B cell (primary cell): ENCODE measurements at regions not wholly inside any gene's neighbourhood (a gene's known extent, or its start where the extent isn't known, plus 50 kb on each side); places are given as distances from the start of the nearest gene placed in this dataset.

ENCODE experiments used
- ATAC-seq: fragments of 200-7000 bp; cut with Tn5 transposase; one replicate; pipeline ENCODE4 v1.10.0; 2021; ENCODE audit warnings: low read depth, mild to moderate bottlenecking, moderate number of reproducible peaks, moderate library complexity
- CTCF ChIA-PET: fragments of 350-600 bp; sonication (Branson Sonifier 250); formaldehyde crosslinking; loops from one replicate; lab custom pipeline; 2021; ENCODE audit warnings: antibody characterized with exemption, inconsistent platforms; lab: Charles Lee
- POLR2A ChIA-PET: fragments of 350-600 bp; sonication (Branson Sonifier 250); formaldehyde crosslinking; loops from one replicate; lab custom pipeline; 2021; ENCODE audit warnings: antibody characterized with exemption; lab: Charles Lee
- DNase-seq: peaks from one replicate; pipeline ENCODE4 v3.0.0; 2013
- H2AFZ ChIP-seq: 2 replicates; pipeline ENCODE4 v1.6.1; 2012; ENCODE audit warnings: mild to moderate bottlenecking, low read depth, low read length; ENCODE audit not compliant: insufficient read depth, poor library complexity, severe bottlenecking
- H3K27ac ChIP-seq, 2 donors: 1 replicate in 1 of 2; 2 replicates in 1 of 2; pipeline ENCODE4 v1.5.1; 2012 to 2013; ENCODE audit warnings: low read length in 2 of 2, mild to moderate bottlenecking in 2 of 2, moderate library complexity in 1 of 2
- H3K27me3 ChIP-seq, 4 experiments: fragments of 200-600 bp in 1 of 4; sonication (generic) in 1 of 4; replicated peaks in 1 of 4; 1 replicate in 2 of 4; 2 replicates in 2 of 4; pipeline versions ENCODE4 v1.6.1 to v1.7.0; 2013 to 2016; ENCODE audit warnings: low read length in 3 of 4, mild to moderate bottlenecking in 2 of 4, mixed read lengths in 1 of 4, moderate library complexity in 1 of 4; ENCODE audit not compliant: insufficient read depth in 4 of 4, control insufficient read depth in 3 of 4; ENCODE audit errors: control extremely low read depth in 1 of 4
- H3K36me3 ChIP-seq, 2 experiments: replicated peaks in 1 of 2; 1 replicate in 1 of 2; 2 replicates in 1 of 2; pipeline versions ENCODE4 v1.6.1 to v1.7.1; 2013; ENCODE audit warnings: low read length in 1 of 2; ENCODE audit not compliant: insufficient read depth in 2 of 2, control insufficient read depth in 1 of 2; ENCODE audit errors: control extremely low read depth in 1 of 2, extremely low read depth in 1 of 2
- H3K4me1 ChIP-seq, 2 donors: fragments of 200-600 bp in 1 of 2; sonication (generic) in 1 of 2; 1 replicate in 1 of 2; 2 replicates in 1 of 2; pipeline versions ENCODE4 v1.5.1 to v1.6.1; 2013 to 2017; ENCODE audit warnings: low read length in 2 of 2; ENCODE audit not compliant: control insufficient read depth in 2 of 2, insufficient read depth in 2 of 2
- H3K4me2 ChIP-seq: replicated peaks from 2 replicates; pipeline ENCODE3; 2012; ENCODE audit warnings: mild to moderate bottlenecking, low read depth, low read length; ENCODE audit not compliant: poor library complexity, severe bottlenecking
- H3K4me3 ChIP-seq, 5 experiments: fragments of 200-600 bp in 1 of 5; sonication (generic) in 1 of 5; 1 replicate in 3 of 5; 2 replicates in 2 of 5; pipeline versions ENCODE4 v1.5.1 to v1.7.0; 2011 to 2016; ENCODE audit warnings: low read length in 4 of 5, mild to moderate bottlenecking in 4 of 5, low read depth in 2 of 5, control low read depth in 1 of 5, moderate library complexity in 1 of 5; ENCODE audit not compliant: insufficient read depth in 1 of 5; ENCODE audit errors: control extremely low read depth in 1 of 5, extremely low read depth in 1 of 5
- H3K79me2 ChIP-seq: fragments of 200-600 bp; sonication (generic); one replicate; pipeline ENCODE4 v1.6.0; 2016; ENCODE audit warnings: low read length; ENCODE audit not compliant: control insufficient read depth, insufficient read depth
- H3K9ac ChIP-seq: fragments of 200-600 bp; sonication (generic); 2 replicates; pipeline ENCODE4 v1.6.1; 2017; ENCODE audit warnings: mild to moderate bottlenecking, low read length, moderate library complexity
- H3K9me3 ChIP-seq, 3 donors: one replicate each; pipeline versions ENCODE4 v1.6.1 to v1.7.1; 2013; ENCODE audit warnings: low read length in 2 of 3; ENCODE audit not compliant: control insufficient read depth in 2 of 3, insufficient read depth in 1 of 3; ENCODE audit errors: control extremely low read depth in 1 of 3
- H4K20me1 ChIP-seq: 2 replicates; pipeline ENCODE4 v1.6.0; 2012; ENCODE audit warnings: mild to moderate bottlenecking, low read length; ENCODE audit not compliant: insufficient read depth, control insufficient read depth, poor library complexity, severe bottlenecking
- H3K27ac Mint-ChIP-seq: one replicate; pipeline ENCODE4 v1.8.0; 2021; ENCODE audit warnings: mixed read lengths
- H3K27me3 Mint-ChIP-seq: one replicate; pipeline ENCODE4 v1.8.0; 2021; ENCODE audit warnings: mixed read lengths
- H3K4me1 Mint-ChIP-seq: one replicate; pipeline ENCODE4 v1.8.0; 2021; ENCODE audit warnings: mixed read lengths
- H3K4me3 Mint-ChIP-seq: one replicate; pipeline ENCODE4 v1.8.0; 2021; ENCODE audit warnings: mixed read lengths
- H3K9me3 Mint-ChIP-seq: one replicate; pipeline ENCODE4 v1.8.0; 2022; ENCODE audit warnings: mixed read lengths; ENCODE audit not compliant: insufficient read depth
- EZH2 ChIP-seq: IDR thresholded peaks from 2 replicates; pipeline ENCODE4 v1.6.1; 2012; ENCODE audit warnings: borderline replicate concordance, low read depth, mild to moderate bottlenecking, moderate library complexity, low read length; ENCODE audit not compliant: insufficient read depth, poor library complexity, severe bottlenecking
- WGBS: methylation state at CpG from one replicate; pipeline ENCODE4 v1.1.5; 2013; ENCODE audit warnings: missing lambda C conversion rate; ENCODE audit not compliant: insufficient coverage; 5-methylcytosine and 5-hydroxymethylcytosine counted together
- intact Hi-C: fragments of 100-400 bp; cut with micrococcal nuclease; formaldehyde crosslinking; loops from one replicate; pipeline ENCODE4 v1.10.0; 2022
- TF ChIP-seq, protein P1 (sequence below): fragments of 200-600 bp; IDR thresholded peaks from one replicate; pipeline ENCODE4 v1.8.0; 2022; ENCODE audit warnings: antibody characterized with exemption, mild to moderate bottlenecking

DNA sequence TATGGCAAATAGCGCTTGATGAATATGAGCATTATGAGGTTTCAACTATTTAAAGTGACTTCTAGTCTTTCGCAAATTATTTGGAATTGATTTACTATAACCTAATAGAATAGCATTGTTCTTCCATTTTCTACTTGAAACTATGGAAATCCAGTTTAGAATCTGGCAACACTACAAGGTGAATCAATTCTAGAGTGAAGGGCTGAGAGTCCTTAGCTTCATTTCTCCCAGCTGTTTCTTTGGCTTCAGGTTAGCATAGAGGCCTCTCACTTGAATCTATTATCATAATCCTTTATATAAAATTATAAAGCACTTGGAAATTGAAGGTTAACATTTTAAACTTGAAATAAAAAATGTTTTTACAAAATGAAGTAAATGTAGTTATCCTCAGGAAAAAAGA is 318.8 kb downstream of the CCDC85A start:
- Mint-ChIP-seq H3K4me1 (no peaks in the 10 kb centered on the region), H3K27ac (no peak overlapping the region), H3K4me3 (no peak overlapping the region), H3K27me3 (no peaks in the 10 kb centered on the region), H3K9me3 (peaks cover 5% of the 10 kb centered on the region)
- H3K27ac ChIP-seq = no peak overlapping the region
- CTCF ChIA-PET = no interaction called here
- POLR2A ChIA-PET = no interaction called here
- no peaks in the 10 kb centered on the region for H3K79me2 ChIP-seq
- H3K4me3 ChIP-seq = no peak overlapping the region
- H3K9me3 ChIP-seq = no peaks in the 10 kb centered on the region
- TF ChIP-seq, protein P1, sequence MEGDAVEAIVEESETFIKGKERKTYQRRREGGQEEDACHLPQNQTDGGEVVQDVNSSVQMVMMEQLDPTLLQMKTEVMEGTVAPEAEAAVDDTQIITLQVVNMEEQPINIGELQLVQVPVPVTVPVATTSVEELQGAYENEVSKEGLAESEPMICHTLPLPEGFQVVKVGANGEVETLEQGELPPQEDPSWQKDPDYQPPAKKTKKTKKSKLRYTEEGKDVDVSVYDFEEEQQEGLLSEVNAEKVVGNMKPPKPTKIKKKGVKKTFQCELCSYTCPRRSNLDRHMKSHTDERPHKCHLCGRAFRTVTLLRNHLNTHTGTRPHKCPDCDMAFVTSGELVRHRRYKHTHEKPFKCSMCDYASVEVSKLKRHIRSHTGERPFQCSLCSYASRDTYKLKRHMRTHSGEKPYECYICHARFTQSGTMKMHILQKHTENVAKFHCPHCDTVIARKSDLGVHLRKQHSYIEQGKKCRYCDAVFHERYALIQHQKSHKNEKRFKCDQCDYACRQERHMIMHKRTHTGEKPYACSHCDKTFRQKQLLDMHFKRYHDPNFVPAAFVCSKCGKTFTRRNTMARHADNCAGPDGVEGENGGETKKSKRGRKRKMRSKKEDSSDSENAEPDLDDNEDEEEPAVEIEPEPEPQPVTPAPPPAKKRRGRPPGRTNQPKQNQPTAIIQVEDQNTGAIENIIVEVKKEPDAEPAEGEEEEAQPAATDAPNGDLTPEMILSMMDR = no peak
- TF ChIP-seq EZH2 = no peak
- H3K4me2 ChIP-seq = no peak overlapping the region
- no peaks in the 10 kb centered on the region for H4K20me1 ChIP-seq
- intact Hi-C loops = no loop called here
- no peak overlapping the region for H2AFZ ChIP-seq
- DNase-seq (no peak), ATAC-seq (no peak)
- no peak overlapping the region for H3K9ac ChIP-seq
- no peaks in the 10 kb centered on the region for H3K27me3 ChIP-seq
- H3K4me1 ChIP-seq = no peaks in the 10 kb centered on the region
- WGBS = no CpG with 5 or more reads among the region's 2 CpGs
- no peaks in the 10 kb centered on the region for H3K36me3 ChIP-seq

GRCh38 chr2:56505885-56506284 is 322.1 kb downstream of the CCDC85A start:
- no peaks in the 10 kb centered on the region for H3K4me1 ChIP-seq
- no peaks in the 10 kb centered on the region for H3K9me3 ChIP-seq
- CTCF ChIA-PET = no interaction called here
- no CpG with 5 or more reads among the region's 3 CpGs for WGBS
- no peak overlapping the region for H3K4me3 ChIP-seq
- H4K20me1 ChIP-seq = no peaks in the 10 kb centered on the region
- POLR2A ChIA-PET = no interaction called here
- H2AFZ ChIP-seq = no peak overlapping the region
- no peak overlapping the region for H3K4me2 ChIP-seq
- no peak for TF ChIP-seq EZH2
- TF ChIP-seq, protein P1 = no peak
- no peak for ATAC-seq
- Mint-ChIP-seq H3K27ac (no peak overlapping the region), H3K4me1 (no peaks in the 10 kb centered on the region), H3K9me3 (no peaks in the 10 kb centered on the region), H3K4me3 (no peak overlapping the region), H3K27me3 (no peaks in the 10 kb centered on the region)
- no peak overlapping the region for H3K27ac ChIP-seq
- DNase-seq = no peak
- H3K36me3 ChIP-seq = no peaks in the 10 kb centered on the region
- no peaks in the 10 kb centered on the region for H3K79me2 ChIP-seq
- no peaks in the 10 kb centered on the region for H3K27me3 ChIP-seq
- intact Hi-C loops = no loop called here
- no peak overlapping the region for H3K9ac ChIP-seq
